ENCODE measurements at regions not wholly inside any gene's neighbourhood (a gene's known extent, or its start where the extent isn't known, plus 50 kb on each side); places are given as distances from the start of the nearest gene placed in this dataset.

DNA sequence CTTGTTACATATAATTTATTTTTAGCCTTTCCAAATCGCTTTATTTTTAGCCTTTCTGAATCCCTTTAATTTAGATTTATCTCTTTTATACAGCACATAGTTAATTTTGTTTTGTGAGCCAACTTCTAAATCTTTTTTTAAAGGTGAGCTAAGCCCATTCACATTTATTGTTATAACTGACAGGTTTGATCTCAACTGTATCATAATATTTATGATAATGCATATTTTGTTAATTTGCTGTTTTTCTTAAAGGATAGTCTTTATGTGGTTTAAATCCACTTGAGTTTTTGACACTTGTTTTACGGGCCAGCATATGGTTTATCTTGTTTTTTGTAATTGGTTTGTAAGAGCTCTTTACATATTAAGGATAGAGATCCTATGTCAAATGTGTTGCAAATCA, 177.8 kb upstream of the SMIM23 start:
- ATAC-seq (ENCODE audit: low FRiP score) (no peak), DNase-seq (ENCODE audit: low spot score) (no peak)
- TF ChIP-seq, protein P1, sequence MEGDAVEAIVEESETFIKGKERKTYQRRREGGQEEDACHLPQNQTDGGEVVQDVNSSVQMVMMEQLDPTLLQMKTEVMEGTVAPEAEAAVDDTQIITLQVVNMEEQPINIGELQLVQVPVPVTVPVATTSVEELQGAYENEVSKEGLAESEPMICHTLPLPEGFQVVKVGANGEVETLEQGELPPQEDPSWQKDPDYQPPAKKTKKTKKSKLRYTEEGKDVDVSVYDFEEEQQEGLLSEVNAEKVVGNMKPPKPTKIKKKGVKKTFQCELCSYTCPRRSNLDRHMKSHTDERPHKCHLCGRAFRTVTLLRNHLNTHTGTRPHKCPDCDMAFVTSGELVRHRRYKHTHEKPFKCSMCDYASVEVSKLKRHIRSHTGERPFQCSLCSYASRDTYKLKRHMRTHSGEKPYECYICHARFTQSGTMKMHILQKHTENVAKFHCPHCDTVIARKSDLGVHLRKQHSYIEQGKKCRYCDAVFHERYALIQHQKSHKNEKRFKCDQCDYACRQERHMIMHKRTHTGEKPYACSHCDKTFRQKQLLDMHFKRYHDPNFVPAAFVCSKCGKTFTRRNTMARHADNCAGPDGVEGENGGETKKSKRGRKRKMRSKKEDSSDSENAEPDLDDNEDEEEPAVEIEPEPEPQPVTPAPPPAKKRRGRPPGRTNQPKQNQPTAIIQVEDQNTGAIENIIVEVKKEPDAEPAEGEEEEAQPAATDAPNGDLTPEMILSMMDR (IDR thresholded peaks at IDR 0.05) = no peak

- no peak for ATAC-seq (ENCODE audit: low FRiP score)
- no peak for DNase-seq (ENCODE audit: low spot score)
Observed at GRCh38 chr5:171609806-171610452, 175.7 kb upstream of the SMIM23 start.

DNA sequence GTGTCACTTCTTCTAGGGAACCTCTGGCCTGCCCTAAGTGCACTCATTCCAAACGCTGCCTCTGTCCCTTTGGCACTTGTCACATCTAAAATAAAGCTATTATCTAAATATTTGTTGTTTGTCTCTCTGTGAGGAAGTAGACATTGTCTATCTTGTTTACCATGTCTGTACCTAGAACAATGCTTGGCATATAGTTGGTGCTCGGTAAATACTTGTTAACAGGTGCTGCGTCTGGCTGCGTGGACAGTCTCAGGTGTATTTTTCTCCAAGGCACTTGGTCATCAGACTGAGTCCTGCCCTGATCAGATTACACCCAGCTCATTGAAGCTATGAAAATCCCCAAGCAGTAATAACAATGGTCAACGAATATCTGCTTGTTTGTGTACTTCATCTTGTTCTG, 174.9 kb upstream of the SMIM23 start:
- DNase-seq (ENCODE audit: low spot score) (no peak), ATAC-seq (ENCODE audit: low FRiP score) (no peak)
- TF ChIP-seq, protein P1 (IDR thresholded peaks at IDR 0.05) = no peak

More at GRCh38 chr5:171609806-171610452, 175.7 kb upstream of the SMIM23 start:
- TF ChIP-seq, protein P1 (IDR thresholded peaks at IDR 0.05) = no peak

- ATAC-seq (ENCODE audit: low FRiP score) (no peak), DNase-seq (ENCODE audit: low spot score) (no peak)
- TF ChIP-seq, protein P1 (IDR thresholded peaks at IDR 0.05) = no peak
Observed at GRCh38 chr5:171612749-171613148, 172.9 kb upstream of the SMIM23 start.

GRCh38 chr5:171614511-171614910, 171.1 kb upstream of the SMIM23 start:
- no peak for DNase-seq (ENCODE audit: low spot score)
- TF ChIP-seq, protein P1 (IDR thresholded peaks at IDR 0.05) = no peak
- no peak for ATAC-seq (ENCODE audit: low FRiP score)

- ATAC-seq (ENCODE audit: low FRiP score) = no peak
- no peak for DNase-seq (ENCODE audit: low spot score)
- TF ChIP-seq, protein P1 (IDR thresholded peaks at IDR 0.05) = no peak
Observed at GRCh38 chr5:171614971-171615653, 170.5 kb upstream of the SMIM23 start.
